Caco-2 (cell line): ENCODE measurements at regions not wholly inside any gene's neighbourhood (a gene's known extent, or its start where the extent isn't known, plus 50 kb on each side); places are given as distances from the start of the nearest gene placed in this dataset.

ENCODE experiments used
- BruUV-seq: library from RNA; stranded (reverse); fragments of 400-500 nt; replicated peaks from 2 replicates; lab custom pipeline; 2021; lab: Mats Ljungman, UMichigan
- CTCF ChIA-PET: fragments of 300-600 bp; sonication (Branson Sonifier 250); formaldehyde crosslinking; loops from one replicate; lab custom pipeline; 2022; ENCODE audit warnings: antibody characterized with exemption; lab: Charles Lee
- POLR2A ChIA-PET: fragments of 300-600 bp; sonication (Branson Sonifier 250); formaldehyde crosslinking; loops from one replicate; lab custom pipeline; 2022; ENCODE audit warnings: antibody characterized with exemption; lab: Charles Lee
- DNase-seq, 2 experiments: peaks; one replicate each; pipeline versions ENCODE4 v3.0.0 to v3.0.0-alpha.2; 2020 to 2022
- H3K27me3 ChIP-seq: replicated peaks from 2 replicates; pipeline ENCODE4 v1.6.0; 2011; ENCODE audit warnings: low read length; ENCODE audit not compliant: control insufficient read depth, insufficient read depth
- H3K36me3 ChIP-seq: 2 replicates; pipeline ENCODE4 v1.5.1; 2011; ENCODE audit warnings: low read length; ENCODE audit not compliant: control insufficient read depth, insufficient read depth
- H3K4me1 ChIP-seq: fragments of 250-450 bp; sonication (Bioruptor Pico); 2 replicates; pipeline ENCODE4 v1.5.1; 2020; ENCODE audit warnings: mild to moderate bottlenecking
- H3K4me3 ChIP-seq: 2 replicates; pipeline ENCODE4 v1.5.1; 2011; ENCODE audit warnings: low read depth, mild to moderate bottlenecking, control low read depth, low read length
- H3K9me3 ChIP-seq: fragments of 250-450 bp; sonication (Bioruptor Pico); 2 replicates; pipeline ENCODE4 v1.5.1; 2020; ENCODE audit warnings: mild to moderate bottlenecking, moderate library complexity
- H3K27ac Mint-ChIP-seq: one replicate; pipeline ENCODE4 v1.8.0; 2022; ENCODE audit warnings: mixed read lengths; ENCODE audit not compliant: unreplicated experiment
- H3K27me3 Mint-ChIP-seq: one replicate; pipeline ENCODE4 v1.8.0; 2022; ENCODE audit warnings: mixed read lengths; ENCODE audit not compliant: insufficient read depth, unreplicated experiment
- H3K36me3 Mint-ChIP-seq: one replicate; pipeline ENCODE4 v1.8.0; 2022; ENCODE audit warnings: mild to moderate bottlenecking, mixed read lengths; ENCODE audit not compliant: insufficient read depth, unreplicated experiment
- H3K4me1 Mint-ChIP-seq: one replicate; pipeline ENCODE4 v1.8.0; 2022; ENCODE audit warnings: low read depth, mixed read lengths; ENCODE audit not compliant: unreplicated experiment
- H3K4me3 Mint-ChIP-seq: one replicate; pipeline ENCODE4 v1.8.0; 2022; ENCODE audit warnings: mild to moderate bottlenecking, moderate library complexity, mixed read lengths; ENCODE audit not compliant: unreplicated experiment
- H3K9me3 Mint-ChIP-seq: one replicate; pipeline ENCODE4 v1.8.0; 2022; ENCODE audit warnings: mixed read lengths; ENCODE audit not compliant: unreplicated experiment
- CTCF ChIP-seq, 2 experiments: fragments of 200-600 bp in 1 of 2; IDR thresholded peaks; 1 replicate in 1 of 2; 2 replicates in 1 of 2; pipeline versions ENCODE4 v1.5.1 to v1.8.0; 2011 to 2022; ENCODE audit warnings: antibody characterized with exemption in 1 of 2, control low read depth in 1 of 2, inconsistent platforms in 1 of 2, low read depth in 1 of 2, low read length in 1 of 2, mild to moderate bottlenecking in 1 of 2, moderate library complexity in 1 of 2; ENCODE audit not compliant: insufficient read depth in 1 of 2, severe bottlenecking in 1 of 2, unreplicated experiment in 1 of 2
- intact Hi-C: fragments of 100-400 bp; cut with micrococcal nuclease; formaldehyde crosslinking; loops from one replicate; pipeline ENCODE4 v1.10.0; 2022; ENCODE audit not compliant: unreplicated experiment

GRCh38 chr20:50315586-50316551, 125.2 kb downstream of the CEBPB start:
- Histone ChIP-seq H3K9me3 (no peaks in the 10 kb centered on the region), H3K4me3 (no peak overlapping the region), H3K4me1 (peaks cover 17% of the 10 kb centered on the region), H3K36me3 (no peaks in the 10 kb centered on the region), H3K27me3 (no peaks in the 10 kb centered on the region)
- Mint-ChIP-seq H3K4me1 (peaks cover 16% of the 10 kb centered on the region), H3K36me3 (no peaks in the 10 kb centered on the region), H3K27me3 (no peaks in the 10 kb centered on the region), H3K27ac (no peak overlapping the region), H3K9me3 (peaks cover 6% of the 10 kb centered on the region), H3K4me3 (no peak overlapping the region)
- no peak for TF ChIP-seq CTCF (IDR thresholded peaks at IDR 0.05; ENCODE audit: insufficient read depth in 1 of 2, low read depth in 1 of 2, low read length in 1 of 2, severe bottlenecking in 1 of 2, unreplicated experiment in 1 of 2)
- ChIA-PET CTCF (no interaction called here), POLR2A (no interaction called here)
- intact Hi-C loops, result no loop called here
- no peak for DNase-seq
- BruUV-seq, result no TSS peak

- Histone ChIP-seq H3K27me3 (no peaks in the 10 kb centered on the region), H3K36me3 (no peaks in the 10 kb centered on the region), H3K4me1 (peaks cover 26% of the 10 kb centered on the region), H3K4me3 (no peak overlapping the region), H3K9me3 (no peaks in the 10 kb centered on the region)
- POLR2A ChIA-PET, result no interaction called here
- CTCF ChIA-PET, result interaction anchor here (0.6 to 0.7 kb wide), 2 partner anchors 138 to 148 kb away, joined by 3 read pairs; no protein-coding TSS in a partner anchor
- Mint-ChIP-seq H3K27me3 (no peaks in the 10 kb centered on the region), H3K4me1 (peaks cover 23% of the 10 kb centered on the region), H3K9me3 (peaks cover 6% of the 10 kb centered on the region), H3K27ac (no peak overlapping the region), H3K36me3 (no peaks in the 10 kb centered on the region), H3K4me3 (no peak overlapping the region)
- intact Hi-C loops, result no loop called here
- BruUV-seq, result no TSS peak
- no peak for DNase-seq
- TF ChIP-seq CTCF (IDR thresholded peaks at IDR 0.05; ENCODE audit: insufficient read depth in 1 of 2, low read depth in 1 of 2, low read length in 1 of 2, severe bottlenecking in 1 of 2, unreplicated experiment in 1 of 2), result no peak
Observed at GRCh38 chr20:50317116-50317515, 126.5 kb downstream of the CEBPB start.

GRCh38 chr20:50317609-50318008, 127.0 kb downstream of the CEBPB start:
- Mint-ChIP-seq H3K27me3 (no peaks in the 10 kb centered on the region), H3K36me3 (no peaks in the 10 kb centered on the region), H3K27ac (no peak overlapping the region), H3K4me3 (no peak overlapping the region), H3K4me1 (peaks cover 23% of the 10 kb centered on the region), H3K9me3 (peaks cover 6% of the 10 kb centered on the region)
- no TSS peak for BruUV-seq
- CTCF ChIA-PET, result interaction anchor here (0.6 to 0.7 kb wide), 2 partner anchors 139 to 147 kb away, joined by 3 read pairs; no protein-coding TSS in a partner anchor
- POLR2A ChIA-PET, result no interaction called here
- Histone ChIP-seq H3K9me3 (no peaks in the 10 kb centered on the region), H3K36me3 (no peaks in the 10 kb centered on the region), H3K27me3 (no peaks in the 10 kb centered on the region), H3K4me3 (no peak overlapping the region), H3K4me1 (peaks cover 23% of the 10 kb centered on the region)
- intact Hi-C loops, result no loop called here
- peak in 1 of 2 experiments; percentile 58 for DNase-seq
- TF ChIP-seq CTCF (IDR thresholded peaks at IDR 0.05; ENCODE audit: insufficient read depth in 1 of 2, low read depth in 1 of 2, low read length in 1 of 2, severe bottlenecking in 1 of 2, unreplicated experiment in 1 of 2), result no peak
